HepG2 (cell line): ENCODE measurements at regions not wholly inside any gene's neighbourhood (a gene's known extent, or its start where the extent isn't known, plus 50 kb on each side); places are given as distances from the start of the nearest gene placed in this dataset.

ENCODE experiments used
- ATRX ChIP-seq: sonication (generic); formaldehyde crosslinking; IDR thresholded peaks from 2 replicates; pipeline ENCODE4 v1.4.0; 2020; ENCODE audit warnings: missing genetic modification reagents, borderline replicate concordance
- GABPA ChIP-seq, 2 experiments: IDR thresholded peaks; 2 replicates each; pipeline ENCODE4 v1.6.1; 2011 to 2016; ENCODE audit warnings: low read depth in 2 of 2, low read length in 1 of 2, missing biosample characterization in 1 of 2, missing genetic modification characterization in 1 of 2
- HDAC1 ChIP-seq: sonication (generic); formaldehyde crosslinking; IDR thresholded peaks from 2 replicates; pipeline ENCODE4 v1.5.1; 2020; ENCODE audit warnings: mild to moderate bottlenecking, missing genetic modification reagents
- HNRNPH1 ChIP-seq: fragments of 200-400 bp; formaldehyde crosslinking; optimal IDR thresholded peaks from 2 replicates; pipeline ENCODE3; 2017; ENCODE audit warnings: mild to moderate bottlenecking, low read depth, low read length
- MIER3 ChIP-seq: IDR thresholded peaks from 2 replicates; pipeline ENCODE4 v1.6.1; 2016; ENCODE audit warnings: missing compliant biosample characterization, borderline replicate concordance
- MLXIP ChIP-seq: sonication (generic); formaldehyde crosslinking; IDR thresholded peaks from 2 replicates; pipeline ENCODE4 v1.9.0; 2021; ENCODE audit warnings: missing genetic modification reagents, borderline replicate concordance
- SALL1 ChIP-seq: sonication (generic); formaldehyde crosslinking; IDR thresholded peaks from 2 replicates; pipeline ENCODE4 v1.8.0; 2022; ENCODE audit warnings: mild to moderate bottlenecking, missing genetic modification reagents
- SNAPC5 ChIP-seq: sonication (generic); formaldehyde crosslinking; IDR thresholded peaks from 2 replicates; pipeline ENCODE4 v1.8.1; 2023; ENCODE audit warnings: mild to moderate bottlenecking, missing genetic modification reagents, borderline replicate concordance
- SP1 ChIP-seq, 2 experiments: fragments of 450-650 bp in 1 of 2; sonication (generic) in 1 of 2; formaldehyde crosslinking in 1 of 2; IDR thresholded peaks; 2 replicates each; pipeline versions ENCODE4 v1.4.0 to v1.6.1; 2016 to 2020; ENCODE audit warnings: missing genetic modification reagents in 1 of 2
- TEF ChIP-seq: sonication (generic); formaldehyde crosslinking; IDR thresholded peaks from 2 replicates; pipeline ENCODE4 v1.5.0; 2020; ENCODE audit warnings: missing genetic modification reagents
- TSC22D2 ChIP-seq: sonication (generic); formaldehyde crosslinking; IDR thresholded peaks from 2 replicates; pipeline ENCODE4 v1.5.1; 2020; ENCODE audit warnings: missing genetic modification reagents, mild to moderate bottlenecking, borderline replicate concordance
- ZBTB40 ChIP-seq, 2 experiments: fragments of 450-650 bp in 1 of 2; sonication (generic) in 1 of 2; formaldehyde crosslinking in 1 of 2; IDR thresholded peaks; 2 replicates each; pipeline versions ENCODE4 v1.6.1 to v1.8.0; 2016 to 2022; ENCODE audit warnings: antibody characterized with exemption in 1 of 2, mild to moderate bottlenecking in 1 of 2, missing genetic modification reagents in 1 of 2
- ZNF10 ChIP-seq: sonication (generic); formaldehyde crosslinking; IDR thresholded peaks from 2 replicates; pipeline ENCODE4 v1.4.0; 2020; ENCODE audit warnings: mild to moderate bottlenecking, low read depth, missing genetic modification reagents, borderline replicate concordance
- ZNF556 ChIP-seq: sonication (generic); formaldehyde crosslinking; IDR thresholded peaks from 2 replicates; pipeline ENCODE4 v1.4.0; 2020; ENCODE audit warnings: mild to moderate bottlenecking, missing genetic modification reagents, borderline replicate concordance
- ZNF576 ChIP-seq: sonication (generic); formaldehyde crosslinking; IDR thresholded peaks from 2 replicates; pipeline ENCODE4 v1.4.0; 2020; ENCODE audit warnings: mild to moderate bottlenecking, missing genetic modification reagents

GRCh38 chr3:188002626-188003138 lies 151.3 kb upstream of the LPP start (continued):
- TF ChIP-seq MLXIP (CRISPR knock-in tag) (no peak), ZNF576 (no peak), ATRX (no peak), GABPA (IDR thresholded peaks at IDR 0.05; ENCODE audit: low read depth, low read length) (no peak), GABPA (CRISPR knock-in tag; IDR thresholded peaks at IDR 0.05; ENCODE audit: low read depth) (0 out of 2 replicates have a peak, but pooled peaks have one; percentile 24), SNAPC5 (CRISPR knock-in tag) (no peak), ZBTB40 (IDR thresholded peaks at IDR 0.05) (no peak), ZBTB40 (CRISPR knock-in tag; IDR thresholded peaks at IDR 0.05) (0 out of 2 replicates have a peak, but pooled peaks have one; percentile 6), HDAC1 (no peak; the same call in 1 of the 2 replicates), ZNF10 (CRISPR knock-in tag) (no peak), ZNF556 (CRISPR knock-in tag) (peak; percentile 39; the same call in 1 of the 2 replicates), HNRNPH1 (no peak), SALL1 (CRISPR knock-in tag) (peak; percentile 77; the same call in 1 of the 2 replicates), MIER3 (no peak), TEF (CRISPR knock-in tag) (no peak; the same call in 1 of the 2 replicates), SP1 (IDR thresholded peaks at IDR 0.05) (no peak), SP1 (CRISPR knock-in tag; IDR thresholded peaks at IDR 0.05) (no peak), TSC22D2 (CRISPR knock-in tag) (peak; percentile 68)
